ENCODE measurements at regions not wholly inside any gene's neighbourhood (a gene's known extent, or its start where the extent isn't known, plus 50 kb on each side); places are given as distances from the start of the nearest gene placed in this dataset.

GRCh38 chr2:126244937-126245336 is 411.0 kb upstream of the GYPC start:
- TF ChIP-seq ZNF274 (IDR thresholded peaks at IDR 0.05; ENCODE audit: low read depth, low read length) (no peak), YY1 (IDR thresholded peaks at IDR 0.05; ENCODE audit: insufficient read depth, insufficient read length) (no peak)
